GM19468 (cell line): ENCODE measurements at regions not wholly inside any gene's neighbourhood (a gene's known extent, or its start where the extent isn't known, plus 50 kb on each side); places are given as distances from the start of the nearest gene placed in this dataset.
"Not testable (repeated sequence)": the region's sequence is repeated elsewhere in the genome, so short reads cannot be mapped to it uniquely, and the experiment has no call there.

Experiments
- ATAC-seq: cut with Tn5 transposase; IDR thresholded peaks from one replicate; pipeline ENCODE4 v1.9.1; 2021; ENCODE audit warnings: mild to moderate bottlenecking, moderate library complexity, moderate number of reproducible peaks; ENCODE audit not compliant: unreplicated experiment; ENCODE audit errors: extremely low read depth

DNA sequence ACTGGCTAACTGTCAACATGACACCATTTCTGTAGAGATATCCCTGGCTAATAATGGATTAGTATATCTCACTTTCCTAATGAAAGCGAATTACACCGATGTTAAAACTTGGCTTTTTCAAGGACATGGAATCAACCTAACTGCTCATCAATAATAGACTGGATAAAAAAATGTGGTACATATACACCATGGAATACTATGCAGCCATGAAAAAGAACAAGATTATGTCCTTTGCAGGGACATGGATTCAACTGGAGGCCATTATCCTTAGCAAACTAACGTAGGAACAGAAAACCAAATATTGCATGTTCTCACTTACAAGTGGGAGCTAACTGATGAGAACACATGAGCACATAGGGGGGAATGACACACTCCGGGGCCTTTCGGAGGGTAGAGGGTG is 62.6 kb downstream of the ZIC1 start:
- ATAC-seq: no peak

DNA sequence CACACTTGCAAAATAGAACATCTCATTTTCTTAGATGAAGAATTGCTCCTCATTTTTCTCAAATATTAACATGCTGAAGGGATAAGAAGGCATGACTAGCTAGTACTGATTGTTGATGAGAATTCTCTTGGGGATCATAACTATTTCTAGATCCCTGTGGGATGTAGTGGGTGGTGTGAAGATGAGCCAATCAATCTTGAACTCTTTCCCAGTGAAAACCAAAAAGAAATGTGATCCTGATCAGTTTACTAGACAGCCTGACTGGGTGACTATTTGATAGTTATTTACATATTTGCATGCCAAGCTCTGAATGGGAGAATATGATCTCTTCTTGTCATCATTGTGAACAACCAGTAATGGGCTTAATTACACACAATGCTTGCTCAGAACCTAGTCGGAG is 63.7 kb downstream of the ZIC1 start:
- ATAC-seq: no peak

DNA sequence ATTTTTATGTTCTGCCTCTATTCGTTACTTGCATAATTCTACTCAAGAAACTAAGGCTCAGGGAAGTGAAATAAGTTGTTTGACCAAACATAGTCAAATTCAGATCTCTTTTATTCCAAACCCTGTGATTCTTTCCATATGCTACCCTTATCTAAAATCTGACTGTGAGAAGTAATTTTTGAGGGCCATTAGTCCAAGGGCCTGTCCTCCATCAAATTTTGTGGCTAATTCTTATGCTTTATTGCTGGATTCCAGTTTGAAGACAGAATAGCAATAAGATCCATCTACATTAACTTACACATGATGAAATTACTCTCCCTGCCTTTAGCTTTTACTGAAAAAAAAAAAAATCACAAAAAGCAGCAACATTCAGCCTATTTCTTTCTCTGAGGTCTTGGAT is 74.0 kb downstream of the ZIC1 start:
- no peak for ATAC-seq

DNA sequence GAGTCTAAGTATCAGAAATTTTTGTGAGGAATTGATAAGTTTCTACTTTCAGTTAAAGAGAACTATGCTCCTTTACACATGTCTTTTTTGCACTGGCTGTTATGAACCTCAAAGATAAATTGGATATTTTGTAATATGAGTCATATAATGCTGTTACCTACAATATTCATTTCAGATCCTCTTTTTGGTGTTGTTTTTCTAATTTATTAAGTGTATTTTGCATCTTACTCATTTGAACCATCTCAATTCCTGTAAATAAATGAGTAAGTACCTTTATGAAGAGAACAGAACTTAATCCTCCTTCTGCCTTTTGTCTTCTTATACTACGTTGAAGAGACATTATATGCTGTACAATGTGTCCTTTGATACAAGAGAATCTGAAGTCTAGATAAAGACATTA is 74.4 kb downstream of the ZIC1 start:
- ATAC-seq: no peak

DNA sequence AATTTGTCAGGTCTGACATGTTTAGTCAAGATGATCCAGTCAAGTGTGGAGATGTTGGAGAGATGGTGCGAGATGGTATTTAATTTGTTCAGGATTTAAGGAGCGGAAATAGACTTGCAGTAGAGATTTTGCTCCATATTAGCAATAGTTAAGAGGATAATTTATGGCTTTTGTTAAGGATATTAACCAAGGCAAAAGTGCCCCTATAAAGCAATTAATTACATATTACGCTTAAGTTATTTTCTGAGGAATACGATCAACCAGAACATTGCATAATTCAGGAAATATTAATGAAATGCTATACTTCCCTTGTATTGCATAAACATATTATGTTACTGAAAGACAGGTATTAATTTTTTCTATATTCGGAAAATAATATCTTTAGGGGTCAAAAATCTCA is 83.9 kb downstream of the ZIC1 start:
- ATAC-seq: no peak

DNA sequence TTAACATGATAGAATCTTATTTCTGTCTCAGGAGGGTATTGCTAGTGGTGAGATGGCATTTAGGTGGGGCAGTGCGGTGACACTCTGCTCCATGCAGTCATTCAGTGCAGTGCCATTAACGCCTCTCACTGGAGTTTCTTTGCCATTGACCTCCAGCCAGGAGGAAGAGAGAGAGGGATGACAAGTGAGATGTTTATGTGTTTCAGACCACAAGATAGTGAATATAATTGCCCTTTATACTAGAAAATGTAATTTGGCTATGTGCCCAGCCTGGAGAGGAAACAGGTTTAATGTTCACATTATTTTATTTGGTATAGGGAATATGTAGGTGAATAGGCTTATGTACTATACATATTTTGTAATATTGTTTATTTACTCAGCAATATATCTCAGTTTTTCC is 84.5 kb downstream of the ZIC1 start:
- ATAC-seq: no peak

DNA sequence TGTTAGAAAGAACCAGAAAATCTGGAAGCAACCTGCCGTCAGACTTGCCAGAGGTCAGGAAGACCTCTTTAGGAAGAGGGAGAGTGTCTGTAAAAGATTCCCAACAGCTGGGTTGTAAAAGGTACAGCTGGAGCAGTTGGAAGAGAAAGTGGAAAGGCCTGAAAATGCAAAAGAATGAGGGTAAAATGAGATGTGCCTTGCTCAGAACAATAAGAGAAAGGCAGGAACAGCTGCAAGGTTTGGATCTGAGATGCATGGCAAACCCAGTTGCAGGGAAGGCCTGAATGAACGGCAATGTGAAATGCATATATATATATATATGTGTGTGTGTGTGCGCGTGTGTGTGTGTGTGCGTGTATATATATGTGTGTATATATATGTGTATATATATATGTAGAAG is 88.1 kb downstream of the ZIC1 start:
- ATAC-seq: no peak

DNA sequence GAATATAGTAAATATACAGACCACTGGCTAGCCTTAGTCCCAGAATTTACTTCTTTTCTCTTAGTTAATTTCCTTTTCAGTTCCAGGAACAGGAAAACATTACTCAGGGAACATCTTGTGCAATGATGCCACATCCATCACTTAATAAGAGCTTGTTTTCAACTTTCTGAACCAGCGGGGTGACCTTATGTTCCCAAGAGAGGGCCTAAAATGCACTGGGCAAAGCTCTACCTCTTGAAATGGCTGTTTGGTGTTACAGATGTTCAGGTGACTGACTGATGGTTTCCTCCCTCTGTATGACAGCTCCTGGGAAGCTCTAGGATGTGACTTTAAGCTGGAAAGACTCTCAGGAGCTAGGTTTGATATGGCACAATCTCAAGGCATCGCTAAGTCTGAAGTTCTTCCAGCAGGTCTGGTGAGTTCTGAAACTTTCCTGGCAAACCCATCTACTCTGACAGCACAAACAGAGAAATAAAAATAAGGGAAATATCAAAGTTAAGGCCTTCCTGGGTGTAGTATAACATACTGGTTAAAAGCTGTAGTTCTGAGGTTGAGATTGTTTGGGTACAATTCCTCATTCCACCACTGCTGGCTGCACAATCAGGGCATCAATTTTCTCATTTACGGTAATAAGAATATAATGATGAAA is 98.6 kb downstream of the ZIC1 start:
- no peak for ATAC-seq

DNA sequence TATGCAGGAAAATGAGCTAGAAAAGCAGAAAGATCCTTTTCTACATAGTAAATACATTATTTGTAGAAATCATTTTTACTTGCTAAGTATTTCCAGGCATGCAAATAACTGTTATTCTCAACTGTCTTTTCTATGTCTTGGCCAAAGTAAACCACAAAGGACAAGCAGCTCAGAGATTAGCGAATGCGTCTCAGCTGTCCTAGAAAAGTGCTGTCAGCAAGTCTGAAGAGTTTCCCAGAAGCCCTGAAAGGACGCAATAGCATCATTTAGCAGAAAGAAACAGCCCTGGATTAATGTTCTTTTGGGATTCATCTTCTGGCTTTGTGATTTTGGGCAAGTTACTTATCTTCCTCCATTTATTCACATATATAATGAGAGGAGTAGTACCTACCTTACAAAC is 100.3 kb downstream of the ZIC1 start:
- no peak for ATAC-seq

DNA sequence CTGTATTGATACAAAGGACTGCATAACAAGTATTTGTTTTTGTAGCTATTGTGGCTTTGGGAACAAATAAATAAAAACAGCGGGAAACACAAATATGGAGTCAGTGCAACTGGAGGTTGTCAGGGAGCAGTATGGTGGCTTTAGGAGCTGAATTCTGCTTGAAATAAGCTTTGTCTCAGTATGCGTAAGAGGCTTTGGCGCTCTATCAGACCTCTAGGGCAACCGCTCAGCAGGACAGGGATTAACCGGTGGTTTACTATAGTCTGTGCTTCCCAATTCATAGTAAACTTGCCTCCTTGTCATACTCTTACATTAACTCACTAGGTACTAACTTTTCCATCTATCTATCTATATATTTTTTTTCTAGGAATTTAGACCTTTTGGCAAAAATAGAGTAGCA is 104.6 kb downstream of the ZIC1 start:
- ATAC-seq: no peak

DNA sequence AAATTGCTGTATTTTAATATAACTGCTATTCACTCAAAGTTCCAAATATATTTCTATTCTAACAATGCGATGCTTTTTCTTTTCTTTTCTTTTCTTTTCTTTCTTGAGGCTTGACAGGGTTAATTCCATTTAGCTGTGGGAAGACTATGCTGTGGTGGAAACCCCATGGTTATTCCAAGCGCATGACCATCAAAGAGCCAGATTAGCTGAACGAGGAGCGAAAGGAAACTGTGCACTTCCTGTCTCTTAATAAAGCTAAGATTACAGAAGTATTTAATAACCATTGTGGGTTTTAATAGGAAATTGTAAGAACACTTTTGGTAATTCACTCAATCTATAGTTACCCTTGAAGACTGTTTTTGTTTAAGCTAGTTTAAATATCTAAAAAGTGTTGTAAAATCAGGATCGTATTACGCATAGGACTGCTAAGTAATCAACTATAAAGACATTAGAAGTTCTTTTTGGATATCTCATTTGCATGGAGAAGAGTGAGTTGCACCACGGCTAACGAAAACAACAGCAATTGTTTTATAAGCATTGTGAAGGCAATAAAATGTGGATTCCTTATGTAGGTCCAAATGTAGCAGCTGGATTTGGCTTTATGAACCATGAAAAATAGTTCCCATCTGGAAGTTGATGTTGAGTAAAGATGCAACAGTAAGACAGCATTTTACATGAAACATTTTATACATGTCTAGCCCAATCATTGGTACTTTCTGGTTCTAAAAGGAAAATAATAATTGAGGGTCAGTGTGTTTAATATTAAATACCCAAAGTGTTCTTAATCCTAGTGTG is 105.4 kb downstream of the ZIC1 start:
- ATAC-seq: no peak

DNA sequence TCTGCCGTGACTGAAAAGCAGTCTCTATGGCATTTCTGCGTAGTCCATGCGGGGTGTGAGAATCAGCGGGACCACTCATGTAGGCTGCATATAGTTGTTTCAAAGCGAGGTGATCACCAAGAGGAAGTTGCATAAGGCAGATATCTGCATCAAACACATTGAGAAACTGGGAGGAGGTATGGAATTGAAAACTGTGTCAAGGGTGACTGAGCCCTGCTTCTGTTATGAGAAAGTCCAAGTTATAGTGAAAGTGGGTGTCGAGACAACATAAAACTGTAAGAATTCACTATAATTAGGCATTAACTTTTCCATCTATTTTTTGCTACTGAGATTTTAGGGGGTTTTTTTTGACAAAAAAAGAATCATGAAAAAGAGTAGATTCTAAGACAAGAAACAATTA is 109.3 kb downstream of the ZIC1 start:
- no peak for ATAC-seq

DNA sequence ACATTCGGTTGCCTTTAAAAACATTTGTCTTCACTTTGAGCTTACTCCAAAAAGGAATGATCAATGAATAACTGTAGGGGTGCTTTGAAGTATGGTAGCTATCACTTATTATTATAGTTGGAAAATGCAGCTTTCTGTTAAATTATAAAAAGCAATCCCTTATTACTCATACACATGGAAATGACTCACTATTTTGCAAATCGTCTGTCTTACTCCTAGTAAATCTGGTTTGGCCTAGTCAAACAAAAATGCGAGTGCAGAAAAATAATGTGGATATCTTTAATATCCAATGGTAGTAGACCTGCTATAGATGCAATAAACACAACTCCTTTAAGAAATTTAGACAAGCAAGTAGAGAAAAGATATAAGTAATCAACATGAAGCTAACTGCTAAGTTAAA is 112.5 kb downstream of the ZIC1 start:
- no peak for ATAC-seq

DNA sequence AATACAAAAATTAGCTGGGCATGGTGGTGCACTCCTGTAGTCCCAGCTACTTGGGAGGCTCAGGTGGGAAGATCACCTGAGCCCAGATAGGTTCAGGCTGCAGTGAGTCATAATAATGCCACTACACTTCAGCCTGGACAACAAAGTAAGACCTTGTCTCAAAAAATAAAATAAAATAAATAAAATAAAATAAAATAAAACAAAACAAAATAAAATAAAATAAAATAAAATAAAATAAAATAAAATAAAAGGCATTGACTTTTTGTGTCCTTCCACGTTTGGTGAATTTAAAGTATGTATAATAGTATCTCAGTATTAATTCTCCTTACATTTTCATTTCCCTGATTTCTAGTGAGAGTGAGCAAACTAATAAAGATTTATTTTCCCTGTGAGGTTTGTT is 113.6 kb downstream of the ZIC1 start:
- ATAC-seq: not testable (repeated sequence)

DNA sequence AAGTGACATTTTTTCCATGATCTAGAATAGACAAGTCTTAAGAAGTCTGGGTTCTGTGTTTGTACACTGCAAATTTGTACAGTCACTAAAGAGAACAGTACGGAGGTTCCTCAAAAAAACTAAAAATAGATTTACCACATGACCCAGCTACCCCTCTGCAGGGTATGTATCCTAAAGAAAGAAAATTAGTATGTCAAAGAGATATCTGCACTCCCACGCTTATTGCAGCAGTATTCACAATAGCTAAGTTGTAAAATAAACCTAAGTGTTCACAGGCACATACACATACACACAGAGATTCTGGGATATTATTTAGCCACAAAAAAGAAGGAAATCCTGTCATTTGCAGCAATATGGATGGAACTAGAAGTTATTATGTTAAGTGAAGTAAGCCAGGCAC is 120.4 kb downstream of the ZIC1 start:
- ATAC-seq: no peak

DNA sequence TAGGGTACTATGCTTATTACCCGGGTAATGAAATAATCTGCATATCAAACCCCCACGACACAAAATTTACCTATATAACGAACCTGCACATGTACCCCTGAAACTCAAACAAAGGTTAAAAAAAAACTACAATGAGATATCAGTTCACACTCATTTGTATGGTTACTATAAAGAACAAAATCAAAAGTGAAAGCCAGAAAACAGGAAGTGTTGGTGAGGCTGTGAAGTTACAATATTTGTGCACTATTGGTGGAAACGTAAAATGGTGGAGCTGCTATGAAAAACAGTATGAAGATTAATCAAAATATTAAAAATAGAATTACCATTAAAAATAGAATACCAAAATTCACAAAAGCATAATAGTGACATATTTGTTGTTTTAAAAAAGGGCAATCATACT is 128.9 kb downstream of the ZIC1 start:
- peak; percentile 17 for ATAC-seq

DNA sequence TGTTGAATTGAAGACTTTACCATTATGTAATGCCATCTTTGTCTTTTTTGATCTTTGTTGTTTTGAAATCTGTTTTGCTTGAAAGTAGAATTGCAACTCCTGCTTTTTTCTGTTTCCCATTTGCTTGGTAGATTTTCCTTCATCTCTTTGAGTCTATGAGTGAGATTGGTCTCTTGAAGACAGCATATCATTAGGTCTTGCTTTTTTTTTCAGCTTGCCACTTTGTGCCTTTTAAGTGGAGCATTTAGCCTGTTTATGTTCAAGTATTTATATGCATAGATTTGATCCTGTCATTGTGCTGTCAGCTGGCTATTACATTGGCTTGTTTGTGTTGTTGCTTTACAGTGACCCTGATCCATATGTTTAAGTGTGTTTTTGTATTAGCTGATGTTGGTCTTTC is 131.8 kb downstream of the ZIC1 start:
- no peak for ATAC-seq

DNA sequence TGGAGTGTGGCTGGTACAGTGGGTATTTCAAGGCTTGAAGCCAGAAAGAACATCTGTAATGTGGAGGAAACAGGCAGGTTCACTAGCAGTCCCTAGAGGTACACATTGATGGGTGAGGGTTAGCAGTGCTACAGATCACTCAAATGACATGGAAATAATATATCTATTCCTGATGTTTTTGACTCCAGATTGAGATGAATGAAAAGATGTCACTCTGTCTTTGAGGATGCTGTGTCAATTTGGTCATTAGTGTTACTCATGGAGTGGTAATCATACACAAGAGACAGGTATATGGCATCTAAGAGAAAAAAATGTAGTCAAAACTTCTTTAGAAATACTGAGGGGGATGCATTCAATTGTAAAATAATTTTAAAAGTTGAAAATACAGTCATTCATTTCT is 135.1 kb downstream of the ZIC1 start:
- ATAC-seq: no peak

DNA sequence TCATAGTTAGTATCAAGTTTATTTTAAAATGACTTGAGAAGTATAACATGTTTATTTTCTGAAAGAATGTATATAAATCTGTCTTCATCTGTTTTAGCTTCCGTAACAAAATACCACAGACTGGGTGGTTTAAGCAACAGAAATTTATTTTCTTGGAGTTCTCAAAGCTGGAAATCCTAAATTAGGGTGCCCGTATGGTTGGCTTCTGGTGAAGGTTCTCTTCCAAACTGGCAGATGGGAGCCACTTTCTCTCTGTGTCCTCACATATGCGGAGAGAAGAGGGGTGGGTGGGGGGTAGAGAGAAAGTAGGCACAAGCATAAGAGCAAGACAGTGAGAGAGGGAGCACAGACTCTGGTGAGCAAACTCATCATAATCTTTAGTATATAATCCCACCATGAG is 142.3 kb downstream of the ZIC1 start:
- no peak for ATAC-seq

DNA sequence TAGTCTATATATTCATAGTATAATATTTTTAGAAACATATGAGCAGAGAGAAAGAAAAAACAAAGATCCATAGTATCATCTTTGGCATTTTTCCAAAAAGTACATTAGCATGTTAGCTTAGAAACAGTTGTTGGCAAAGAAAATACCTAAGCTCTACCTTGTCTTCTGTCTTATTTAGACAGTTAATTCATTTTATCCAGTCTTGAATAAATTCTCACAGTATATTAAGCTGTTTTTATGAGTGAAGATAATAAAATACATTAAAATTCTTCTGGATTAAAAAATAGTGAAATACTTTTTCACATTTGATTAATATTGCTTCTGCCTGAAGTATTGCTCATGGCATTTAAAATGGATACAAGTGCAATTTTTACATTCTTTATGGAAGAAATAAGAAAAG is 145.2 kb downstream of the ZIC1 start:
- no peak for ATAC-seq

DNA sequence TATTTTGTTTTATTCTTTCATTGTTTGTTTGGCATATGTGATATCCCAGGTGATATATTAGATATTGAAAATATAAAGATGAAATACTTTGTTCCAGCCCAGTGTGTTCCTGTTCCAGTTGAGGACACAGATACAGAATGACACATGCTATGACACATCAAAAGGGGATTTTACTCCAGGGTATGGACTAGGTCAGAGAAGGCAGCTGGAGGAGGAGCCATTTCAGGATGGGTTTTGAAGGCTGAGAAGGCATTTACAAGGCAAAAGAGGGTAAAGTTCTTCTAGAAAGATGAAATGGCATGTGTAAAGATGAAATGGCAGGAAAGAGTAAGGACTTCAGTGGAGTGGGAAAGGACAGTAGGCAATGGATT is 163.8 kb downstream of the ZIC1 start:
- no peak for ATAC-seq

DNA sequence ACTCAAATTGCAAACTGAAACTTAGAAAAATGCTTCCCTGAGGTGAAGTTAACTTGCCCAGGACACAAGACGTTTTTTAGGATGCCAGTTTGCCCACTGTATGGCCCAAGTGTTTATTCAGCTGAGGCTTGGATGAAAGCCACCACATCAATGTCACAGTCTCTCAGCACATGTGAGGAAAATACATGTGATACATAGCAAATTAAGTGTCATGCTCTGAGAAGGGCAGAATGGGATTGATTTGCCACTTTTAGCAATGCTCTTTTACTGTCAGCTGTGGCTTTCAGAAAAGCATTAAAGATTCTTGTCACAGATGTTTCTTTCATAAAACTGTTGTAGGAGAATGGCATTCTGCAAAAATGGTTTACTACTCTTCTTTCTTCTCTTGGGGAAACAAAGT is 165.5 kb downstream of the ZIC1 start:
- no peak for ATAC-seq
